ENCODE measurements at regions not wholly inside any gene's neighbourhood (a gene's known extent, or its start where the extent isn't known, plus 50 kb on each side); places are given as distances from the start of the nearest gene placed in this dataset.

GRCh38 chr15:36335224-36335623 is 244.2 kb upstream of the CDIN1 start:
- Histone ChIP-seq H4K20me1 (ENCODE audit: insufficient read depth, low read length) (no peaks in the 10 kb centered on the region), H2BK120ac (ENCODE audit: low read depth, low read length) (no peak overlapping the region), H3K23ac (ENCODE audit: low read depth, low read length) (no peak overlapping the region), H3K9ac (ENCODE audit: low read depth, low read length) (no peak overlapping the region), H2BK5ac (ENCODE audit: low read depth, low read length, poor library complexity, severe bottlenecking) (no peak overlapping the region), H3K79me1 (ENCODE audit: low read depth in 1 of 2, low read length in 2 of 2) (no peaks in the 10 kb centered on the region), H2BK15ac (ENCODE audit: low read depth, low read length) (no peak overlapping the region), H3K4me1 (ENCODE audit: control insufficient read depth, insufficient read depth, low read length) (peaks cover 6% of the 10 kb centered on the region; the same call in 1 of the 2 replicates), H2BK20ac (ENCODE audit: low read depth, low read length) (no peak overlapping the region), H3K9me3 (ENCODE audit: control insufficient read depth, insufficient read depth, low read length) (no peaks in the 10 kb centered on the region), H3K4me2 (ENCODE audit: low read depth, low read length) (no peak overlapping the region), H2AFZ (replicated peaks; ENCODE audit: low read length, poor library complexity) (no peak overlapping the region), H2AK5ac (ENCODE audit: low read depth, low read length) (no peak overlapping the region), H4K91ac (ENCODE audit: insufficient read depth, low read depth, low read length) (no peak overlapping the region), H4K5ac (ENCODE audit: low read depth, low read length) (no peak overlapping the region), H3K36me3 (ENCODE audit: control insufficient read depth, insufficient read depth, low read length) (no peaks in the 10 kb centered on the region), H2AK9ac (replicated peaks; ENCODE audit: low read depth, low read length, poor library complexity) (no peak overlapping the region), H4K8ac (ENCODE audit: low read depth in 2 of 2, low read length in 2 of 2) (no peak overlapping the region), H3K14ac (replicated peaks; ENCODE audit: low read depth, low read length) (no peak overlapping the region), H3K27me3 (ENCODE audit: control insufficient read depth, insufficient read depth, low read length) (no peaks in the 10 kb centered on the region), H3K27ac (ENCODE audit: insufficient read depth, low read length) (no peak overlapping the region), H3K9me1 (ENCODE audit: insufficient read depth, low read length) (no peaks in the 10 kb centered on the region; the same call in 1 of the 2 replicates), H3K56ac (ENCODE audit: extremely low read depth, insufficient read depth, low read length) (no peak overlapping the region), H3K18ac (ENCODE audit: low read depth, low read length) (no peak overlapping the region), H3K4ac (ENCODE audit: low read depth, low read length) (no peak overlapping the region), H3K4me3 (ENCODE audit: insufficient read depth, low read depth, low read length) (no peak overlapping the region)
- no peak for TF ChIP-seq USF2 (IDR thresholded peaks at IDR 0.05; ENCODE audit: low read depth, low read length)
- TF ChIP-seq RAD21 (IDR thresholded peaks at IDR 0.05; ENCODE audit: low read length): no peak
- no peak for TF ChIP-seq RFX5 (IDR thresholded peaks at IDR 0.05; ENCODE audit: low read depth, low read length)
- TF ChIP-seq FOS (IDR thresholded peaks at IDR 0.05; ENCODE audit: low read depth, low read length): no peak
- no peak for TF ChIP-seq POLR2A (IDR thresholded peaks at IDR 0.05; ENCODE audit: low read depth, low read length)
- TF ChIP-seq, protein P1, sequence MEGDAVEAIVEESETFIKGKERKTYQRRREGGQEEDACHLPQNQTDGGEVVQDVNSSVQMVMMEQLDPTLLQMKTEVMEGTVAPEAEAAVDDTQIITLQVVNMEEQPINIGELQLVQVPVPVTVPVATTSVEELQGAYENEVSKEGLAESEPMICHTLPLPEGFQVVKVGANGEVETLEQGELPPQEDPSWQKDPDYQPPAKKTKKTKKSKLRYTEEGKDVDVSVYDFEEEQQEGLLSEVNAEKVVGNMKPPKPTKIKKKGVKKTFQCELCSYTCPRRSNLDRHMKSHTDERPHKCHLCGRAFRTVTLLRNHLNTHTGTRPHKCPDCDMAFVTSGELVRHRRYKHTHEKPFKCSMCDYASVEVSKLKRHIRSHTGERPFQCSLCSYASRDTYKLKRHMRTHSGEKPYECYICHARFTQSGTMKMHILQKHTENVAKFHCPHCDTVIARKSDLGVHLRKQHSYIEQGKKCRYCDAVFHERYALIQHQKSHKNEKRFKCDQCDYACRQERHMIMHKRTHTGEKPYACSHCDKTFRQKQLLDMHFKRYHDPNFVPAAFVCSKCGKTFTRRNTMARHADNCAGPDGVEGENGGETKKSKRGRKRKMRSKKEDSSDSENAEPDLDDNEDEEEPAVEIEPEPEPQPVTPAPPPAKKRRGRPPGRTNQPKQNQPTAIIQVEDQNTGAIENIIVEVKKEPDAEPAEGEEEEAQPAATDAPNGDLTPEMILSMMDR (conservative IDR thresholded peaks at IDR 0.05; ENCODE audit: low read depth, low read length): no peak
- no peak for TF ChIP-seq ELK1 (IDR thresholded peaks at IDR 0.05; ENCODE audit: borderline replicate concordance, low read depth, low read length)
- no peak for TF ChIP-seq NFE2L2 (IDR thresholded peaks at IDR 0.05; ENCODE audit: low read depth, low read length)
- no peak for TF ChIP-seq MXI1 (IDR thresholded peaks at IDR 0.05; ENCODE audit: borderline replicate concordance, low read depth, low read length)
- TF ChIP-seq CHD1 (IDR thresholded peaks at IDR 0.05; ENCODE audit: low read depth, low read length): no peak
- TF ChIP-seq SMC3 (IDR thresholded peaks at IDR 0.05; ENCODE audit: low read depth, low read length): no peak
- no peak for TF ChIP-seq RCOR1 (IDR thresholded peaks at IDR 0.05; ENCODE audit: insufficient replicate concordance, low read length)
- no peak for TF ChIP-seq CEBPB (IDR thresholded peaks at IDR 0.05; ENCODE audit: low read depth, low read length)
- no peak for TF ChIP-seq BHLHE40 (IDR thresholded peaks at IDR 0.05; ENCODE audit: low read depth, low read length)
- TF ChIP-seq MAZ (IDR thresholded peaks at IDR 0.05; ENCODE audit: borderline replicate concordance, low read depth, low read length): no peak
- intact Hi-C loops (cut with micrococcal nuclease): no loop called here
- BruUV-seq (replicated peaks): no TSS peak
- in situ Hi-C loops (cut with MboI; ENCODE audit: low sequenced_read_pairs): no loop called here
- ATAC-seq (ENCODE audit: low read depth): no peak
- dilution Hi-C loops (cut with HindIII; ENCODE audit: low sequenced_read_pairs, unreplicated experiment): no loop called here
- POLR2A ChIA-PET (ENCODE audit: unreplicated experiment): no interaction called here
- WGBS, 2 experiments (ENCODE audit: extremely low coverage in 2 of 2, insufficient read length in 1 of 2): no CpG with 5 or more reads among the region's 2 CpGs
- DNase-seq: no peak
- CTCF ChIA-PET: no interaction called here

All from IMR-90 (cell line).